Adrenal gland (tissue), 9 donors: ENCODE measurements at regions not wholly inside any gene's neighbourhood (a gene's known extent, or its start where the extent isn't known, plus 50 kb on each side); places are given as distances from the start of the nearest gene placed in this dataset.

ENCODE experiments used
- DNase-seq, 7 donors: peaks; one replicate each; pipeline ENCODE4 v3.0.0-alpha.2; 2019 to 2020
- H3K27ac ChIP-seq, 5 donors: fragments of 200-600 bp; sonication (generic) in 4 of 5; 1 replicate in 3 of 5; 2 replicates in 2 of 5; pipeline versions ENCODE4 v1.5.1 to v1.8.0; 2016 to 2020; ENCODE audit warnings: mild to moderate bottlenecking in 1 of 5
- H3K27me3 ChIP-seq: fragments of 200-600 bp; 2 replicates; pipeline ENCODE4 v1.8.0; 2021
- H3K36me3 ChIP-seq, 2 donors: fragments of 200-600 bp; replicated peaks in 1 of 2; 1 replicate in 1 of 2; 2 replicates in 1 of 2; pipeline versions ENCODE4 v1.5.1 to v1.8.0; 2018 to 2022
- H3K4me1 ChIP-seq, 2 donors: fragments of 200-600 bp; replicated peaks in 1 of 2; 1 replicate in 1 of 2; 2 replicates in 1 of 2; pipeline versions ENCODE4 v1.5.1 to v1.8.0; 2018 to 2021
- H3K4me3 ChIP-seq, 4 donors: fragments of 200-600 bp; sonication (generic) in 3 of 4; one replicate each; pipeline ENCODE4 v1.5.1; 2016 to 2018
- H3K9me3 ChIP-seq, 3 donors: fragments of 200-600 bp; sonication (generic) in 1 of 3; replicated peaks in 1 of 3; 1 replicate in 2 of 3; 2 replicates in 1 of 3; pipeline versions ENCODE4 v1.5.1 to v1.8.0; 2016 to 2021
- CTCF ChIP-seq, 6 experiments: fragments of 450-650 bp in 4 of 6; fragments of 200-600 bp in 2 of 6; sonication (generic) in 1 of 6; IDR thresholded peaks; 1 replicate in 5 of 6; 2 replicates in 1 of 6; pipeline versions ENCODE4 v1.5.1 to v1.8.0; 2016 to 2021; ENCODE audit warnings: antibody characterized with exemption in 6 of 6, mild to moderate bottlenecking in 2 of 6, moderate library complexity in 1 of 6
- POLR2A ChIP-seq, 2 donors: fragments of 450-650 bp; IDR thresholded peaks; one replicate each; pipeline ENCODE4 v1.6.1; 2017; ENCODE audit warnings: antibody characterized with exemption in 2 of 2, mild to moderate bottlenecking in 2 of 2, moderate library complexity in 1 of 2
- WGBS, 4 donors: extraction: QIAGEN DNeasy Blood & Tissue Kit in 2 of 4; methylation state at CpG; one replicate each; pipeline versions ENCODE4 v1.1.5 to v1.1.7; 2013 to 2017; 5-methylcytosine and 5-hydroxymethylcytosine counted together
- intact Hi-C, 2 donors: fragments of 100-400 bp; cut with DNase I; formaldehyde crosslinking; loops; one replicate each; pipeline versions ENCODE4 v1.14.1 to v1.15.0; 2022 to 2023
- donor health status: healthy with polysubstance abuse.
- donor health status: Bipolar disorder and iron deficiency.
- donor health status: DM: yes; HTN: yes; CAD: no.
- donor health status: DM: no; HTN: no; CAD: no.
- donor health status: DM: no; HTN: no; CAD: no.

- intact Hi-C loops = no loop called here
These were observed 1039.2 kb upstream of the CDH9 start for GRCh38 chr5:28077291-28078240.

GRCh38 chr5:28066856-28067255, 1028.5 kb upstream of the CDH9 start:
- DNase-seq = no peak
- TF ChIP-seq POLR2A (IDR thresholded peaks at IDR 0.05) = no peak
- no peak for TF ChIP-seq CTCF (IDR thresholded peaks at IDR 0.05)
- no peak overlapping the region for H3K27ac ChIP-seq
- H3K36me3 ChIP-seq = no peaks in the 10 kb centered on the region
- 78 to 86% (median 81%) methylated on average over 2 to 3 of the region's 3 CpGs for WGBS, 4 donors
- intact Hi-C loops = no loop called here
- H3K9me3 ChIP-seq = no peaks in the 10 kb centered on the region
- no peaks in the 10 kb centered on the region for H3K27me3 ChIP-seq
- no peak overlapping the region for H3K4me3 ChIP-seq
- no peaks in the 10 kb centered on the region for H3K4me1 ChIP-seq

More at GRCh38 chr5:28077291-28078240, 1039.2 kb upstream of the CDH9 start:
- no peak for DNase-seq
- Histone ChIP-seq H3K4me3 (no peak overlapping the region), H3K4me1 (no peaks in the 10 kb centered on the region), H3K36me3 (no peaks in the 10 kb centered on the region), H3K9me3 (no peaks in the 10 kb centered on the region), H3K27ac (no peak overlapping the region), H3K27me3 (no peaks in the 10 kb centered on the region)
- TF ChIP-seq POLR2A (IDR thresholded peaks at IDR 0.05) = no peak
- TF ChIP-seq CTCF (IDR thresholded peaks at IDR 0.05) = no peak
- 90 to 94% (median 93%) methylated on average over 29 to 44 of the region's 44 CpGs for WGBS, 4 donors

GRCh38 chr5:28065656-28066055, 1027.3 kb upstream of the CDH9 start:
- no peaks in the 10 kb centered on the region for H3K36me3 ChIP-seq
- intact Hi-C loops = no loop called here
- no peaks in the 10 kb centered on the region for H3K9me3 ChIP-seq
- DNase-seq = no peak
- no peak overlapping the region for H3K27ac ChIP-seq
- H3K4me3 ChIP-seq = no peak overlapping the region
- H3K4me1 ChIP-seq = no peaks in the 10 kb centered on the region
- H3K27me3 ChIP-seq = no peaks in the 10 kb centered on the region
- no peak for TF ChIP-seq CTCF (IDR thresholded peaks at IDR 0.05)
- TF ChIP-seq POLR2A (IDR thresholded peaks at IDR 0.05) = no peak

GRCh38 chr5:28046596-28046995, 1008.2 kb upstream of the CDH9 start:
- 57 to 68% (median 58%) methylated on average over 1 of the region's 1 CpG for WGBS, 4 donors
- H3K4me1 ChIP-seq = no peaks in the 10 kb centered on the region

More at GRCh38 chr5:28046596-28046995, 1008.2 kb upstream of the CDH9 start:
- intact Hi-C loops = no loop called here
- Histone ChIP-seq H3K27ac (no peak overlapping the region), H3K4me3 (no peak overlapping the region), H3K9me3 (no peaks in the 10 kb centered on the region), H3K36me3 (no peaks in the 10 kb centered on the region), H3K27me3 (no peaks in the 10 kb centered on the region)
- TF ChIP-seq POLR2A (IDR thresholded peaks at IDR 0.05) (no peak), CTCF (IDR thresholded peaks at IDR 0.05) (no peak)
- DNase-seq = no peak
